K562 (cell line): ENCODE measurements at regions not wholly inside any gene's neighbourhood (a gene's known extent, or its start where the extent isn't known, plus 50 kb on each side); places are given as distances from the start of the nearest gene placed in this dataset.

ENCODE experiments used
- ATAC-seq: fragments of 200-7000 bp; cut with Tn5 transposase; 3 replicates; pipeline ENCODE4 v1.9.1; 2020; ENCODE audit warnings: moderate library complexity
- BruUV-seq: library from RNA; stranded (reverse); fragments of 400-500 nt; replicated peaks from 2 replicates; lab custom pipeline; 2021; lab: Mats Ljungman, UMichigan
- CTCF ChIA-PET: fragments of 300-600 bp; formaldehyde crosslinking; extraction: SDS; loops from one replicate; lab custom pipeline; 2021; ENCODE audit warnings: low intra/inter-chr PET ratio; lab: Yijun Ruan, JAX
- POLR2A ChIA-PET: fragments of 300-600, 350-650 bp; sonication (Branson Sonifier 250); formaldehyde crosslinking; extraction: SDS; loops from one replicate; lab custom pipeline; 2021; ENCODE audit warnings: antibody characterized with exemption, inconsistent platforms; lab: Yijun Ruan, JAX
- DNase-seq, 4 experiments: peaks; one replicate each; pipeline versions ENCODE4 v3.0.0 to v3.0.0-alpha.2; 2011 to 2018; ENCODE audit warnings: low spot score in 3 of 4, mixed read lengths in 3 of 4; ENCODE audit errors: extremely low read depth in 1 of 4
- FAIRE-seq: peaks from 2 replicates; lab custom pipeline; 2011; peaks lifted over from hg19 to GRCh38; lab: Jason Lieb, UNC
- H2AFZ ChIP-seq: 2 replicates; pipeline ENCODE4 v1.6.0; 2011; ENCODE audit warnings: low read depth, low read length, control low read depth, inconsistent platforms
- H3K27ac ChIP-seq: fragments of 200-600 bp; 3 replicates; pipeline ENCODE4 v1.8.0; 2011; ENCODE audit warnings: low read depth, mild to moderate bottlenecking, control low read depth, inconsistent platforms, low read length, moderate library complexity, mixed read lengths; ENCODE audit errors: extremely low read depth
- H3K27me3 ChIP-seq, 2 experiments: fragments of 300-600 bp in 1 of 2; 2 replicates in 1 of 2; 3 replicates in 1 of 2; pipeline versions ENCODE4 v1.6.0 to v1.8.0; 2011; ENCODE audit warnings: inconsistent platforms in 2 of 2, low read length in 2 of 2, mild to moderate bottlenecking in 1 of 2, mixed read lengths in 1 of 2, moderate library complexity in 1 of 2; ENCODE audit not compliant: control insufficient read depth in 2 of 2, insufficient read depth in 2 of 2
- H3K36me3 ChIP-seq: fragments of 300-600 bp; 3 replicates; pipeline ENCODE4 v1.8.0; 2011; ENCODE audit warnings: mild to moderate bottlenecking, low read length, inconsistent platforms; ENCODE audit not compliant: control insufficient read depth, insufficient read depth
- H3K4me1 ChIP-seq, 2 experiments: fragments of 200-600 bp in 1 of 2; replicated peaks in 1 of 2; 2 replicates in 1 of 2; 3 replicates in 1 of 2; pipeline versions ENCODE4 v1.5.1 to v1.8.0; 2011; ENCODE audit warnings: inconsistent platforms in 2 of 2, low read length in 2 of 2, mild to moderate bottlenecking in 1 of 2, mixed read lengths in 1 of 2, moderate library complexity in 1 of 2; ENCODE audit not compliant: control insufficient read depth in 2 of 2, insufficient read depth in 2 of 2
- H3K4me2 ChIP-seq: 2 replicates; pipeline ENCODE4 v1.6.1; 2011; ENCODE audit warnings: low read length, control low read depth, inconsistent platforms, mixed read lengths; ENCODE audit not compliant: insufficient read depth
- H3K4me3 ChIP-seq: fragments of 200-600 bp; sonication (generic), shearing (Covaris generic); 2 replicates; pipeline ENCODE4 v1.5.1; 2016; ENCODE audit warnings: control low read depth, inconsistent platforms
- H3K79me2 ChIP-seq: fragments of 200-600 bp; 3 replicates; pipeline ENCODE4 v1.8.0; 2011; ENCODE audit warnings: low read length, inconsistent platforms; ENCODE audit not compliant: control insufficient read depth, insufficient read depth
- H3K9ac ChIP-seq, 2 experiments: 2 replicates each; pipeline versions ENCODE4 v1.6.0 to v1.6.1; 2011; ENCODE audit warnings: low read depth in 2 of 2, low read length in 2 of 2, control low read depth in 1 of 2, inconsistent platforms in 1 of 2, mild to moderate bottlenecking in 1 of 2, mixed read lengths in 1 of 2; ENCODE audit not compliant: insufficient read depth in 1 of 2
- H3K9me1 ChIP-seq: one replicate; pipeline ENCODE4 v1.6.0; 2011; ENCODE audit warnings: inconsistent platforms, mild to moderate bottlenecking, low read length, moderate library complexity; ENCODE audit not compliant: control insufficient read depth, insufficient read depth
- H3K9me3 ChIP-seq: replicated peaks from 2 replicates; pipeline ENCODE4 v1.5.1; 2011; ENCODE audit warnings: low read depth, low read length, inconsistent platforms; ENCODE audit not compliant: control insufficient read depth, insufficient read depth
- H4K20me1 ChIP-seq: replicated peaks from 2 replicates; pipeline ENCODE4 v1.6.1; 2011; ENCODE audit warnings: low read length, inconsistent platforms, mixed read lengths; ENCODE audit not compliant: control insufficient read depth, insufficient read depth
- BCOR ChIP-seq: fragments of 450-650 bp; IDR thresholded peaks from 2 replicates; pipeline ENCODE4 v1.6.1; 2016
- CHD2 ChIP-seq: IDR thresholded peaks from 2 replicates; pipeline ENCODE4 v1.6.1; 2011; ENCODE audit warnings: low read depth, low read length
- DIDO1 ChIP-seq: fragments of 450-650 bp; IDR thresholded peaks from 2 replicates; pipeline ENCODE4 v1.6.1; 2016; ENCODE audit warnings: low read depth, missing biosample characterization, missing genetic modification characterization
- E2F3 ChIP-seq: fragments of 250-450 bp; sonication (Bioruptor Pico); IDR thresholded peaks from 2 replicates; pipeline ENCODE4 v1.4.0; 2020; ENCODE audit warnings: mild to moderate bottlenecking
- FOXJ2 ChIP-seq: fragments of 200-800 bp; sonication (Bioruptor generic); IDR thresholded peaks from 2 replicates; pipeline ENCODE4 v1.6.1; 2016; ENCODE audit warnings: missing genetic modification characterization, missing compliant biosample characterization
- GATA2 ChIP-seq: sonication (generic); formaldehyde crosslinking; IDR thresholded peaks from 2 replicates; pipeline ENCODE4 v1.4.0; 2020; ENCODE audit warnings: mild to moderate bottlenecking, missing genetic modification reagents
- HMGXB4 ChIP-seq: sonication (generic); formaldehyde crosslinking; IDR thresholded peaks from 2 replicates; pipeline ENCODE4 v1.8.1; 2023; ENCODE audit warnings: mild to moderate bottlenecking, missing genetic modification reagents
- ID3 ChIP-seq, 2 experiments: fragments of 250-450 bp in 1 of 2; fragments of 450-650 bp in 1 of 2; sonication (Bioruptor Pico) in 1 of 2; IDR thresholded peaks; 2 replicates each; pipeline versions ENCODE4 v1.6.1 to v1.8.0; 2016 to 2021; ENCODE audit warnings: mild to moderate bottlenecking in 2 of 2, moderate library complexity in 2 of 2, missing compliant biosample characterization in 1 of 2, missing genetic modification characterization in 1 of 2
- MAZ ChIP-seq, 2 experiments: fragments of 450-650 bp in 1 of 2; sonication (generic) in 1 of 2; formaldehyde crosslinking; IDR thresholded peaks in 1 of 2; conservative IDR thresholded peaks in 1 of 2; 2 replicates each; pipeline versions ENCODE4 v1.4.0 to v1.5.0; 2020; ENCODE audit warnings: mild to moderate bottlenecking in 1 of 2, missing genetic modification reagents in 1 of 2
- PTRF ChIP-seq: fragments of 450-650 bp; IDR thresholded peaks from 2 replicates; pipeline ENCODE4 v1.6.1; 2016; ENCODE audit warnings: mild to moderate bottlenecking, missing genetic modification characterization, missing compliant biosample characterization
- SMAD3 ChIP-seq: fragments of 450-650 bp; formaldehyde crosslinking; conservative IDR thresholded peaks from 2 replicates; pipeline ENCODE4 v1.4.0; 2020; ENCODE audit warnings: mild to moderate bottlenecking
- TCF7L2 ChIP-seq: fragments of 150-350 bp; IDR thresholded peaks from 2 replicates; pipeline ENCODE4 v1.6.1; 2016; ENCODE audit warnings: low read depth, mild to moderate bottlenecking, low read length, moderate library complexity
- ZNF24 ChIP-seq: fragments of 450-650 bp; IDR thresholded peaks from 2 replicates; pipeline ENCODE4 v1.6.1; 2016
- WGBS: fragments of 100-300 bp; shearing (Covaris generic); methylation state at CpG from one replicate; pipeline ENCODE4 v1.1.6; 2016; ENCODE audit warnings: low coverage, mixed read lengths; ENCODE audit not compliant: insufficient coverage; ENCODE audit errors: missing lambda C conversion rate; 5-methylcytosine and 5-hydroxymethylcytosine counted together
- in situ Hi-C: fragments of 300-500 bp; cut with MboI; formaldehyde crosslinking; loops from 4 replicates; pipeline ENCODE4 v1.15.0; 2018; ENCODE audit warnings: inconsistent platforms, mixed read lengths
- intact Hi-C: fragments of 100-400 bp; cut with micrococcal nuclease; formaldehyde crosslinking; loops from 2 replicates; pipeline ENCODE4 v1.14.2; 2022

DNA sequence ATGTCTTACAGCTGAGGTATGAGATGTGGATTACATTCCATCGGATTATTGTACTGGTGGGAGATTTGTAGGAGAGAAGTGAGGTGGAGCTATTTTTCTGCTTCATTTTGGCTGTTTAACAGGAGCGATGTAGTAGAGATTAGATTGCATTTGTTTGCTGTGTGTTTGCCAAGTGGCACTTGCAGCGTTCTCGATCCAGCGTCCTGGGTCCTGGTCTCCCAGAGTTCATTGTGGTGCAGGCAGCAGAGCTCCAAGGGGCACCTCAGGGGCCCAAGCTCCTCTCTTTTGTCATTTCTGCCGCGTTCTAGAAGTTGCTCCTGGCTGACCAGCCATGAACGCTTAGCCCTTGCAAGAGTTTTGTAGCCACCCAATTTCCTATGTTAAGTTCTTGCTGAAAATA, 210.1 kb upstream of the APCDD1 start:
- WGBS: 1% methylated on average over 8 of the region's 8 CpGs

DNA sequence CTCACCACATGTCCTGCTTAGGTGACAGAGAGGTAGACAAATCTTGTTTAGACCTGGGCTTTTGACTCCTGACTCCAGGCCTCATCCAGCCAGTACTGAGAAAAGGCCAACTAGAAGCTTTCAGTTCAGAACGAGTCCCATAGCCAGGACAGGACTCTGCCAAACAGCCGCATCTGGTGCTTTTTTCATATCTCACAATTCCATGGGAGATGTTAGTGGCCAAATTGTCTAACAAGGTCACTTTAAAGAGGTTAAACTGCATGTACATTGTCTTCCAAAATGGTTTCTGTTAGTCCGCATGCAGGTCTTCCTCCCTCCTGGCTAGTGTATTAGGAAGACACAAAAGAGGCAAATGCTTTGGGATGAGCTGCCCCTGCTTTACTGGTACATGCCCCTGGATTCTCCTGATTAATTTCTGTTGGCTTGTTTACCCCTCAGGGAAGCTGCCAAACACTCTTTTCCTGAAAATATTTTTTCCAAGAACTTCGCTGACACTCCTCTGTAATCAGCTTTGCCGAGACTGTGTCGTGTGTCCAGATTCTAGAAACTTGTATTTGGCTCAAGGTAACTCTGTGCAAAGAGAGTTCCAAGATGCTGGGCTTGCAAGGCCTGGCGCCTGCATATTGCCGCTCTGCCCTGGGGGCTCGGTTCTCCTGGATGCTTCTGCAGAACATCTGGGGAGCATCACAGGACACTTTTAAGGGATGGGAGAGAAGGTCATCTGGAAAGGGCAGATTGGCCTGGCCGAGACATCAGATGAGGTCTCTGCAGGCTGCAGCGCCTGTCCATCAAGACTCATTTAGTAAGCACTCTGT, 209.2 kb upstream of the APCDD1 start:
- ChIA-PET CTCF (no interaction called here), POLR2A (no interaction called here)
- H2AFZ ChIP-seq: no peak overlapping the region
- no TSS peak for BruUV-seq
- in situ Hi-C loops (no loop called here), intact Hi-C loops (loop anchor here (10.0 kb wide), 1 partner anchor 270 kb away; no protein-coding TSS in a partner anchor)
- H3K27ac ChIP-seq: no peak overlapping the region
- no peak overlapping the region for H3K4me2 ChIP-seq
- no peak overlapping the region for H3K4me3 ChIP-seq
- no peak for FAIRE-seq
- H4K20me1 ChIP-seq: no peaks in the 10 kb centered on the region
- H3K4me1 ChIP-seq: no peaks in the 10 kb centered on the region
- H3K9ac ChIP-seq: no peak overlapping the region
- TF ChIP-seq E2F3 (CRISPR knock-in tag) (no peak), HMGXB4 (CRISPR knock-in tag) (no peak), MAZ (CRISPR knock-in tag; conservative IDR thresholded peaks at IDR 0.05 in 1 of 2, IDR thresholded peaks at IDR 0.05 in 1 of 2) (no peak), PTRF (tag) (no peak), TCF7L2 (no peak), FOXJ2 (tag) (no peak), ZNF24 (no peak), GATA2 (CRISPR knock-in tag) (no peak), ID3 (CRISPR knock-in tag; IDR thresholded peaks at IDR 0.05) (no peak), ID3 (tag; IDR thresholded peaks at IDR 0.05) (no peak), CHD2 (no peak)
- no peaks in the 10 kb centered on the region for H3K79me2 ChIP-seq
- WGBS: under 1% methylated on average over 11 of the region's 11 CpGs
- no peaks in the 10 kb centered on the region for H3K36me3 ChIP-seq
- no peaks in the 10 kb centered on the region for H3K9me1 ChIP-seq
- H3K27me3 ChIP-seq: peaks cover 44 to 54% of the 10 kb centered on the region in 2 experiments
- no peaks in the 10 kb centered on the region for H3K9me3 ChIP-seq
- no peak for DNase-seq
- ATAC-seq: no peak

More for the DNA sequence above, 210.1 kb upstream of the APCDD1 start:
- Histone ChIP-seq H3K9ac (no peak overlapping the region), H2AFZ (no peak overlapping the region), H3K4me3 (no peak overlapping the region), H4K20me1 (no peaks in the 10 kb centered on the region), H3K79me2 (no peaks in the 10 kb centered on the region), H3K9me3 (no peaks in the 10 kb centered on the region), H3K4me1 (no peaks in the 10 kb centered on the region), H3K27me3 (peaks cover 43 to 56% of the 10 kb centered on the region in 2 experiments), H3K36me3 (no peaks in the 10 kb centered on the region), H3K27ac (no peak overlapping the region), H3K4me2 (no peak overlapping the region), H3K9me1 (no peaks in the 10 kb centered on the region)
- DNase-seq: no peak
- CTCF ChIA-PET: no interaction called here
- in situ Hi-C loops: no loop called here
- POLR2A ChIA-PET: interaction anchor here (0.7 to 0.9 kb wide), 2 partner anchors 28 to 113 kb away, joined by 3 read pairs; no protein-coding TSS in a partner anchor
- no TSS peak for BruUV-seq
- no peak for ATAC-seq
- intact Hi-C loops: loop anchor here (10.0 kb wide), 1 partner anchor 270 kb away; no protein-coding TSS in a partner anchor
- TF ChIP-seq DIDO1 (tag) (no peak), BCOR (no peak), SMAD3 (no peak)
- no peak for FAIRE-seq
